ENCODE measurements at regions not wholly inside any gene's neighbourhood (a gene's known extent, or its start where the extent isn't known, plus 50 kb on each side); places are given as distances from the start of the nearest gene placed in this dataset.
"Not testable (repeated sequence)": the region's sequence is repeated elsewhere in the genome, so short reads cannot be mapped to it uniquely, and the experiment has no call there.

- no peak for DNase-seq
Observed at GRCh38 chr13:42400188-42400833, 128.4 kb downstream of the AKAP11 start.

- no peak for DNase-seq
Observed at GRCh38 chr13:42401376-42401775, 129.4 kb downstream of the AKAP11 start.

GRCh38 chr13:42405665-42406390 is 133.9 kb downstream of the AKAP11 start:
- peak; percentile 89 for DNase-seq

DNA sequence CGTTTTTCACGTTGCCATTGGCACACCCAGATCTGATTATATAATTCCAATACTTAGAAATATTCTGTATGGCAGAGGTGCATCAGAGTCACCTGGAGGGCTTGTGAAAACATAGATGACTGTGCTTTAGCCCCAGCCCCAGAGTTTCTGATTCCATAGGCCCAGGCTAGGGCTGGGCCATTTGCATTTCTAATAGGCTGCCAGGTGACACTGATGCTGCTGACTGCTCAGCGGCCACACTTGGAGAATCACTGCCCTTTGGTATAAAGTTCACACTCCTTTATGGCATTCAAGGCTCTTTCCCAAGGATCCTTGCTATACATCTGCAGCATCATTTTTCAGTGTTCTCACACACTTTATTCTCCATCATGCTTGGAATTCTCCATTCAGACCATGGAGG is 137.1 kb downstream of the AKAP11 start:
- no peak for DNase-seq

DNA sequence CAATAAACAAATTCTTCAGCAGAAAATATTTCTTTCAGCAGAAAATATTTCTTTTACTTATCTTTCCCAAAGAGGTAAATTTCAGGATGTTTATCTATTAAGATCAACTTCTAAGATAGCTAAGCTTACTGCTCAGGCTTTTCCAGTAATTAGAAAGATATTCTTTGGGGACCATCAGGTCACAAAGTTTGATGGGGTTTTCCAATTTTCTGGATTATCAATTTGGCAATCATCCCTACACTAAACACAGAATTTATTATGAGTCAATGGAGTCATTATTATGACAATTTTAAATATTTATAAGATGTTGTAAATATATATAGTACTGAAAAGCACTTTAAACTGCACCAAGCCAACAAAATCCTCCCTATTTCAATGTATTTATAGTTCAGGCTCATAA is 137.6 kb downstream of the AKAP11 start:
- no peak for DNase-seq

GRCh38 chr13:42412812-42413483 is 141.0 kb downstream of the AKAP11 start:
- DNase-seq: no peak

DNA sequence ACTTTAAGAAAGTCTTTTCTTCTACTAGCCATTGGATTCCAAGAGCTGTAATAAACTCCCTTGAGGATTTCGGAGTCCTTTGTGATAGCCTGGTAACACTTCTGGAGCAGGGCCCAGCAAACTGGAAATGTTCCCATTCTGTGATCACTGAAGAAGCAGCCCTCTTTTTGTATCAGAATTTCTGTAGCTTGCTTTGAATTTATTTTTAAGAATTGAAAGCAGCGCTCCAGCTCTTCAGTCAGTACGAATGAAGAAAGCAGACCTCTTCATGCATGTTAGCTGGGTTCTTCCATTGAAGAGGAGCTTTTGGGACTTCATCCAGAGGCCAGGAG is 141.5 kb downstream of the AKAP11 start:
- no peak for DNase-seq

DNA sequence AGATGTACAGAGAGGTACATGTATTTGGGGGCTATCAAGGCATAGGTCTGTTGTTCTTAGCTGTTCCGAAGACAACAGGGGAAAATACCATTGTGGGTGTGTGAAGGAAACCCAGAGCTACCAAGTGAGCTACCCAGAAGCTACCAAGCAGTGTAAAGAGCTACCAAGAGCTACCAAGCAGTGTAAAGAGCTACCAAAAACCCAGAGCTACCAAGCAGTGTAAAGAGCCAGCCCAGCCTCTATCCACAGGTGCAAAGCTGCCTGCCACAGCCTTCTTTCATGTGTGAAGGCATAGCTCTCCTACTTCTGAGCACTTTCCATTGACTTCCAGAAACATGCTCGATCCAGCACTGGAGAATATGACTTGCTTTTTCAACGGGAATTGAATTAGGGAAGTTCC is 145.7 kb downstream of the AKAP11 start:
- no peak for DNase-seq

- DNase-seq: no peak
Observed at GRCh38 chr13:42418184-42418583, 146.2 kb downstream of the AKAP11 start.

DNA sequence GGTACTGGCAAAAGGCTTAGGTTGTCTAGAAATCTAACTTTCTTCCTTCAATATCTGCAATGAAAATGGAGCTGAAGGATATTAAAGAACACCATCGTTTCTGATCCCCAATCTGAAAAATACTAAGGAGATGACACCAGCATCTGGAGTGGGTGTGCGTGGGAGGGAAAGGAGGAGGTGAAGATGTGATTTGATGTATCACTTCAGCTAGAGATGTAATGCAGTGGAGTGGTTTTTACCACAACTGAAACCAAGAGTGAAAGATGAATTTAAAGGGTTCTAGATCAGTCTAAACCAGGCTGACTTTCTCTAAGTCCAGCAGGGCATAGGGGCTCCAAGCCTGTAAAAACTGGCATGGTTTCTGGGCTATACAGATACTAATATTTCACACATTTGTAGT is 148.4 kb downstream of the AKAP11 start:
- peak; percentile 85 for DNase-seq

GRCh38 chr13:42422681-42423080 is 150.7 kb downstream of the AKAP11 start:
- no peak for DNase-seq

GRCh38 chr13:42424182-42424581 is 149.8 kb upstream of the TNFSF11 start:
- DNase-seq: no peak

DNA sequence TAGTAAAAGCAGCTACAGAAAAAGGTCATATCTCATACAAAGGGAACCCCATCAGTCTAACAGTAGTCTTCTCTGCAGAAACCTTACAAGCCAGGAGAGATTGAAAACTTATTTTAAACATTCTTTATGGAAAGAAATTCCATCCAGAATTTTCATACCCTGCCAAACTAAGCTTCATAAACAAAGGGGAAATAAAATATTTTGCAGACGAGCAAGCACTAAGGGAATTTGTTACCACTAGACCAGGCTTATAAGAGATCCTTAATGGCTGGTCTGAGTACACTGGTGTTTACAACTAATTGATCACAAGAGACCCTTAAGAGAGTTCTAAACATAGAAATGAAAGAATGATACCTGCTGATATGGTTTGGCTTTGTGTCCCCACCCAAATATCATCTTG is 128.6 kb upstream of the TNFSF11 start:
- no peak for DNase-seq

DNA sequence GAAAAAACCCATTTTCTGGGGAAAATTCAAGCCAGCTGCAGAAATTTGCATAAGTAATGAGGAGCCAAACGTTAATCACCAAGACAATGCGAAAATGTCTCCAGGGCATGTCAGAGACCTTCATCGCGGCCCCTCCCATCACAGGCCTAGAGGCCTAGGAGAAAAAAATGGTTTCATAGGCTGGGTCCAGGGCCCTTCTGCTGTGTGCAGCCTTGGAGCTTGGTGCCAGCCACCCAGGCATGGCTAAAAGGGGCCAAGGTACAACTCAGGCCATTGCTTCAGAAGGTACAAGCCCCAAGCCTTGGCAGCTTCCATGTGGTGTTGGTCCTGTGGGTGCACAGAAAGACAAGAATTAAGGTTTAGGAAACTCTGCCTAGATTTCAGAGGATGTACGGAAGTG is 127.4 kb upstream of the TNFSF11 start:
- not testable (repeated sequence) for DNase-seq

DNA sequence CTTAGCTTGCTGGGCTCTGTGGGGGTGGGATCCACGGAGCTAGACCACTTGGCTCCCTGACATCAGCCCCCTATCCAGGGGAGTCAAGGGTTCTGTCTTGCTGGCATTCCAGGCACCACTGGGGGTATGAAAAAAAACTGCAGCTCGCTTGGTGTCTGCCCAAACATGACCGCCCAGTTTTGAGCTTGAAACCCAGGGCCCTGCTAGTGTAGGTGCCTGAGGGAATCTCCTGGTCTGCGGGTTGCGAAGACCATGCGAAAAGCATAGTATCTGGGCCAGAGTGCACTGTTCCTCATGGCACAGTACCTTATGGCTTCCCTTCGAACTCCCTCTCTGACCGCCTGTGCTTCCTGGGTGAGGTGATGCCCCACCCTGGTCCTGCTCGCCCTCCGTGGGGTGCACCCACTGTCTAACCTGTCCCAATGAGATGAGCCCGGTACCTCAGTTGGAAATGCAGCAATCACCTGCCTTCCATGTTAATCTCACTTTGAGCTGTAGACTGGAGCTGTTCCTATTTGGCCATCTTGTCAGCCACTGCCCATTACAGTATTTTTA is 120.8 kb upstream of the TNFSF11 start:
- DNase-seq: no peak

DNA sequence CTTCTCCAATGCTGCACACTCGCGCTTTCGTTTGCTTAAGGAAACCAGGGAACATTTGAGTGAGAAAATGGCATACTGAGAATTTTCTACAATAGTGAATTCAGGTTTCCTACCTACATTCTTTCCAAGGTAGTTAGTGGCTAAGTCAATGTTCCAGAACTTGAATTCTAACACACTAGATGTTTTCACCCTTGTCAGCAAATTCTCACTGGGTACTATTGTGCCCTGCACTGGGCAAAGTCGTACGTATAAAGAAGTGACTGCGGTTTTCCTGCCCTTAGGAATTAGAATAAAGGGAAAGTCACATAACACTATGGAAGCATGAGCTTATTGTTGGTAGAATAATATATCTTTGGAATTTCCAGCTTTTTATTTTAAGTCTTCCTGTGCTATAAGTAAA is 119.2 kb upstream of the TNFSF11 start:
- DNase-seq: no peak

DNA sequence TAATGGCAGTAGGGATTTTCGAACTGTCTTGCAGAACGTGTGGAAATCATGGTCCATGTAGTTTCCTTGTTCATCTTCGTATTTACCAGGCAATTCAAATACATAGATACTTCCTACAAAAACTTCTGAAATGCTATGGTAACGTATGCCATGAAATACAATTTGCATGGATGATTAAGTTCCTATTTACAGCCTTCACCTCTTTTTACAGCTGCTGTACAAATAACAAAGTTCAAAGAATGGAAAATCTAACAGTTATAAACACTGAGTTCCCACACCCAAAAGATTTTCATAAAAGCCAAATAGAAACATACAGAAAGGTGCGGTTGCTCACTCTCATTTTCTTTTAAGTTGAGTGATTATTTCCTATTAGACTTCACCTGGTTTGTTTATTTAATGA is 115.8 kb upstream of the TNFSF11 start:
- DNase-seq: no peak

GRCh38 chr13:42466123-42466522 is 107.8 kb upstream of the TNFSF11 start:
- DNase-seq: no peak

GRCh38 chr13:42466609-42467008 is 107.3 kb upstream of the TNFSF11 start:
- DNase-seq: no peak

GRCh38 chr13:42474954-42475353 is 99.0 kb upstream of the TNFSF11 start:
- DNase-seq: peak; percentile 69

DNA sequence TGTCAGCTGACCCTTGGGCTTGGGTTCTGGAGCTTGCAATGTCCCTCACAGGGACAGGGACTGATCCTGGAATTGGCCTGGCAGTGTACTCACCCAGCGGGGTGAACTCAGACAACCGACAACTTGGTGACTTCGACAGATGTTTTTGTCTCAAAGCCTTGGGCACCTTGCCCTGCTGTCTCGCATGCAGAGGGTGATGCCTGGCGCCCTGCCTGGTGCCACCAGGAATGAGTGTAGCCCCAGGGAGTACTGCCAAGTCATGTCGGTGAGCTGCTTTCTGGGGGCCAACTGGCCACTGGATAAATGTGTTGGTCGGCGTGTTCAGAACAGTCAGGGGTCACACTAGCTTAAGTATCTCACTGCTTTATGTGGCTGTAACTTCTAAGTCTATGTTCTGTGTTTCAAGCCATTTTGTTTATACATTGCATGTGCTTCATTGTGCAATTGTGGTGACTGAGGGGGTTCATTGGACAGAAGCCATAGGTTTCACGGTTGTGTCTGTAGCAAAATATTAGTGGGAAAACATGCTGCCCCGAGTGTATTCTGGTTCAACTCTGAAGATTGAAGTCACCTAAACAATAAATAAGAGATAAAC is 96.3 kb upstream of the TNFSF11 start:
- no peak for DNase-seq

DNA sequence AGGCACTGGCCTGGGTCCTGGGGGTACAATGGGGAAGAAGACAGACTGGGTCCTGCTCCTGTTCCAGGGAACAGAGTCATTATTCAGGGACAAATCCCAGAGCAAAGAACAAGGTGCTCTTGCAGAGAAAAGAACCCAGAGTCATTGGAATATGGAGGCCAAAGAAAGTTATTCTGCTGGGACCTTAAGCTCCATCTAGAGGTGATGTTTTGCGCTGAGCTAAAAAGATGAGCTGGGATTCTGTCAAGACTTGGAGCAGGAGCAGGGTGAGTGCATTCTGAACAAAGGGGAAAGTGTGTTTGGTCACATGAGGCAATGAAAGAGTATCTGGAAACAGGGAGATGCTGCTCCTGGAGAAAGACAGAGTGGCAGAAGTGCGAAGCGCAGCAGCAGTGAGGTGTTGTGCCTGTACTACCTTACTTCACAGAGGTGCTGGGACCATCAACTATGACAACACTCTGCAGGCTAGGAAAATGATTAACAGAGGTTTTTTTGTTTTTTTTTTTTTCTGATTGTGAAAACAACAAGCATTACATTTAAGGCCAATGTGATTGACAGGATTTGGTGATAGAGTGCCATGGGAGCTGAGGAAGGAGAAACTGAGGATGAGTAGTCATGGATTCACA is 95.3 kb upstream of the TNFSF11 start:
- DNase-seq: no peak

- no peak for DNase-seq
Observed at GRCh38 chr13:42484386-42484785, 89.6 kb upstream of the TNFSF11 start.

All from activated effector memory CD4-positive, alpha-beta T cell treated with anti-CD3 and anti-CD28 coated beads, Interleukin-2, amount 50 U/mL, for 16 hours (primary cell).